Upper lobe of right lung (tissue), 1 donor: ENCODE measurements at regions not wholly inside any gene's neighbourhood (a gene's known extent, or its start where the extent isn't known, plus 50 kb on each side); places are given as distances from the start of the nearest gene placed in this dataset.

ENCODE experiments used
- ATAC-seq: fragments of 200-7000 bp; cut with Tn5 transposase; one replicate; pipeline ENCODE4 v1.9.1; 2020; ENCODE audit warnings: mild to moderate bottlenecking, moderate library complexity
- DNase-seq: peaks from one replicate; pipeline ENCODE4 v3.0.0-alpha.2; 2020
- H3K27ac ChIP-seq: fragments of 200-600 bp; one replicate; pipeline ENCODE4 v1.8.0; 2022
- H3K27me3 ChIP-seq: fragments of 200-600 bp; one replicate; pipeline ENCODE4 v1.8.0; 2022; ENCODE audit warnings: mild to moderate bottlenecking
- H3K36me3 ChIP-seq: fragments of 200-600 bp; one replicate; pipeline ENCODE4 v1.8.0; 2022
- H3K4me1 ChIP-seq: fragments of 200-600 bp; one replicate; pipeline ENCODE4 v1.8.0; 2022
- H3K4me3 ChIP-seq: fragments of 200-600 bp; one replicate; pipeline ENCODE4 v1.8.0; 2022; ENCODE audit warnings: mild to moderate bottlenecking
- H3K9me3 ChIP-seq: fragments of 200-600 bp; one replicate; pipeline ENCODE4 v1.8.0; 2022
- intact Hi-C: fragments of 100-400 bp; cut with DNase I; formaldehyde crosslinking; loops from one replicate; pipeline ENCODE4 v1.11.0; 2022
- TF ChIP-seq, protein P1 (sequence below): fragments of 200-600 bp; IDR thresholded peaks from one replicate; pipeline ENCODE4 v1.8.0; 2022; ENCODE audit warnings: antibody characterized with exemption
- donor health status: DM: no; HTN: yes; CAD: no; lungs with severe emphysema.

DNA sequence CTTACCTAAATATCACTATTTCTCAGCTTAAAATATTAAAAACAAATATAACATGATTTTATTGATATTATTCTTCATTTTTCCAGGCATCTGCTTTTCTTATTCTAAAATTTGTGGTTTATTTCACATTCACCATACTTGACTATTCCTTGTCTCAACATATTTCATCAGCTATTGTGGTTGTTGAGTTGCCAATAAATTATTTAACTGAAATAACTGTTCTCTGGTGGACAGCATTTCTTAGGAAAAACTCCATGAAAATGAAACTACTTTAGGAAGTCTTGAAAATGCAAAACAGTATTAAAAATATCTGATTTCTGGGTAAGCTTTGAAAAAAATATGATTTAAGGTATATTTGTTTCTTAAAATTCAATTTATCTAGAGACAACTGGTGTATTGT is 122.9 kb upstream of the SEMA3A start:
- Histone ChIP-seq H3K4me1 (no peaks in the 10 kb centered on the region), H3K36me3 (no peaks in the 10 kb centered on the region), H3K27ac (no peak overlapping the region), H3K4me3 (no peak overlapping the region), H3K27me3 (no peaks in the 10 kb centered on the region), H3K9me3 (no peaks in the 10 kb centered on the region)
- ATAC-seq = no peak
- no peak for DNase-seq
- TF ChIP-seq, protein P1, sequence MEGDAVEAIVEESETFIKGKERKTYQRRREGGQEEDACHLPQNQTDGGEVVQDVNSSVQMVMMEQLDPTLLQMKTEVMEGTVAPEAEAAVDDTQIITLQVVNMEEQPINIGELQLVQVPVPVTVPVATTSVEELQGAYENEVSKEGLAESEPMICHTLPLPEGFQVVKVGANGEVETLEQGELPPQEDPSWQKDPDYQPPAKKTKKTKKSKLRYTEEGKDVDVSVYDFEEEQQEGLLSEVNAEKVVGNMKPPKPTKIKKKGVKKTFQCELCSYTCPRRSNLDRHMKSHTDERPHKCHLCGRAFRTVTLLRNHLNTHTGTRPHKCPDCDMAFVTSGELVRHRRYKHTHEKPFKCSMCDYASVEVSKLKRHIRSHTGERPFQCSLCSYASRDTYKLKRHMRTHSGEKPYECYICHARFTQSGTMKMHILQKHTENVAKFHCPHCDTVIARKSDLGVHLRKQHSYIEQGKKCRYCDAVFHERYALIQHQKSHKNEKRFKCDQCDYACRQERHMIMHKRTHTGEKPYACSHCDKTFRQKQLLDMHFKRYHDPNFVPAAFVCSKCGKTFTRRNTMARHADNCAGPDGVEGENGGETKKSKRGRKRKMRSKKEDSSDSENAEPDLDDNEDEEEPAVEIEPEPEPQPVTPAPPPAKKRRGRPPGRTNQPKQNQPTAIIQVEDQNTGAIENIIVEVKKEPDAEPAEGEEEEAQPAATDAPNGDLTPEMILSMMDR = no peak
- intact Hi-C loops = no loop called here

DNA sequence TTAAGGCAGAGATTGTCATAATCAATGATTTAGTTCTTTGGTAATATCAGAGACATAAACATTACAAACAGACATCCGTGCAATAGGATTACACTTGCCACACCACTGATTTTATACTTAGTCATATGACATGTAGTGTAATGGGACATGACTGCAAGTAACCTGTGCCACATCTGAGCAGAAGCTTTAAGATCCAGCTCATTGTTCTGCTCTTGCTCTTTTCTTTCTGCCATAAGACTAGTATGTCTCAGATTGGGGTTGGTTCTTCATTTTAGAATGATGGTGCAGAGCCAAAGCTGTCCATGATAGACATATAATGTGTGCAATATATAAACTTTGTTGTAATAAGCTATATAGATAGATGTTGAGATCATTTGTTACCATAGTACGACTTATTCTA is 119.7 kb upstream of the SEMA3A start:
- Histone ChIP-seq H3K4me1 (no peaks in the 10 kb centered on the region), H3K27ac (no peak overlapping the region), H3K9me3 (no peaks in the 10 kb centered on the region), H3K36me3 (no peaks in the 10 kb centered on the region), H3K4me3 (no peak overlapping the region), H3K27me3 (no peaks in the 10 kb centered on the region)
- TF ChIP-seq, protein P1 = no peak
- no peak for ATAC-seq
- no peak for DNase-seq
- intact Hi-C loops = no loop called here

DNA sequence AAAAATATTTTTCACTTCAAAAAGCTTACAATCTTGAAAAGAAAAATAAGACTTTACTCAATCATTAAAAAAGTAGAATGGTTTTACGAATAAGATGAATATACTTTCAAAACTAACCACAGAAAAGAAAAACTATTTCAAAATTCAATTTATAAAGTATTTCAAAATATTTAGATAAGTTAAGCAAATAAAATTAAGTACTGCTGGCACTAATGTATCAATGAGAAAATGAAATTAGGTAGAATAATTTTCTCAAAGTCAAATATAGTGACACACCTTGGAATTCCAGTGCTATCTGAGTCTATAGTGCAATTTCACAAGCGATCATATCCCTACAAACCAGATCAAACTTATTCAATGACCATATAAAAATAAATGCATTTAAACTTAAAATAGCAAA is 109.8 kb upstream of the SEMA3A start:
- DNase-seq (no peak), ATAC-seq (no peak)
- no peaks in the 10 kb centered on the region for H3K27me3 ChIP-seq
- H3K4me3 ChIP-seq = no peak overlapping the region
- intact Hi-C loops = no loop called here
- no peaks in the 10 kb centered on the region for H3K36me3 ChIP-seq
- TF ChIP-seq, protein P1 = no peak
- H3K27ac ChIP-seq = no peak overlapping the region
- H3K4me1 ChIP-seq = peaks cover 4% of the 10 kb centered on the region
- no peaks in the 10 kb centered on the region for H3K9me3 ChIP-seq

DNA sequence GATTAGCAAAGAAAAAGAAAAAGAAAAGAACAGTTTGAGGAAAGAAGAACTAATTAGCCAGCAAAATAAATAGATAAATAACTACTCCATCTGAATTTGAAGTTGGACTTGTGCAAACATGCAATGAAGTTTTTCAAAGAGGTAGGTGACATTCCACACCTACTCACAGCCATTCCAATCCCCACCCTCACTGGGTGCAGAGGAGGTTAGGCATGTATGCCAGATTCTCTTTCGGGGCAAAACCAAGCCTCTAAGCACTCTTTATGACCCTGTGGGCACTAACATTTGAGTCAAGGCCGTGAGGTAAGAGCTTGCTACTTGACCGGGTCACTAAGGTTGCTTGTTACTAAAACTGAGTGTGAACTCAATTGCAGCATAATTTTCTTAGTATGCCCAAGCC is 108.4 kb upstream of the SEMA3A start:
- intact Hi-C loops = no loop called here
- TF ChIP-seq, protein P1 = no peak
- DNase-seq (no peak), ATAC-seq (peak; percentile 83)
- H3K27ac ChIP-seq = no peak overlapping the region
- no peaks in the 10 kb centered on the region for H3K36me3 ChIP-seq
- no peaks in the 10 kb centered on the region for H3K27me3 ChIP-seq
- H3K4me1 ChIP-seq = peaks cover 4% of the 10 kb centered on the region
- no peak overlapping the region for H3K4me3 ChIP-seq
- no peaks in the 10 kb centered on the region for H3K9me3 ChIP-seq

DNA sequence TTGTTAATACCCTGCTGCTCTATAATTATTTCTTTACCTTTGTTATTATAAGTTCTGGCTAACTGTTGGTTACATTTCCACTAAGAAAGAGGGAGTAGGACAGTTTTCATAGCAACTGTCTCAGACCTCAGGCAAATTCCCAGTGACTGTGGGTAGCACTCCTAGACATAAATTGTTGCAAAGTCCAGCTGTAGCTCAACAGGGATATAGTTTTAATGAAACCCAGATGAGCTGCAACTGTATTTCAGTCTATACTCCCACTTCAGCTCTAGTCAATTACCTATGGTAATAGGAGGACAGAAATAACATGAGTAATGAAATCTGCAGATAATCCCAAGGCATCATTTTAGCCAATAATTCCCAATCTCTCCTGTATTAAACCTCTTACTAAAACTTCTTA is 103.0 kb upstream of the SEMA3A start:
- intact Hi-C loops = no loop called here
- DNase-seq (no peak), ATAC-seq (no peak)

More for the DNA sequence above, 103.0 kb upstream of the SEMA3A start:
- Histone ChIP-seq H3K4me3 (no peak overlapping the region), H3K27ac (no peak overlapping the region), H3K9me3 (no peaks in the 10 kb centered on the region), H3K27me3 (no peaks in the 10 kb centered on the region), H3K4me1 (no peaks in the 10 kb centered on the region), H3K36me3 (no peaks in the 10 kb centered on the region)
- TF ChIP-seq, protein P1 = no peak
